ENCODE measurements at regions not wholly inside any gene's neighbourhood (a gene's known extent, or its start where the extent isn't known, plus 50 kb on each side); places are given as distances from the start of the nearest gene placed in this dataset.
"Not testable (repeated sequence)": the region's sequence is repeated elsewhere in the genome, so short reads cannot be mapped to it uniquely, and the experiment has no call there.

DNA sequence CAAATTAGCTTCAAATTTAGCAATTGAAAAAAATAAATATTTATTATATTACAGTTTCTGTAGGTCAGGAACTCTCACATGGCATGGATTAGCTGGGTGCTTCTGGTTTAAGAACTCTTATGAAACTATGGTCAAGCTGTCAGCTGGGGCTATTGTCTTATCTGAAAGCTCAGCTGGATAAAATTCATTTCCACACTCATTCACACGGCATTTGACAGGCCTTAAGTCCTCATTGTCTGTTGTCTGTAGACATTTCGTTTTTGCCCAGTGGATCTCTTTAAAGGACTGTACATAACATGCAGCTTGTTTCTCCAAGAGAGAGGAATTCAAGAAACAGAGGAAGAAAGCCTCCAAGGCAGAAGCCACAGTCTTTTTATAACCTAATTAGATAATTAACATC is 1556.8 kb upstream of the SLC39A10 start:
- DNase-seq (ENCODE audit: low read depth): no peak

GRCh38 chr2:194096402-194096801 is 1560.6 kb upstream of the SLC39A10 start:
- DNase-seq (ENCODE audit: low read depth): no peak

DNA sequence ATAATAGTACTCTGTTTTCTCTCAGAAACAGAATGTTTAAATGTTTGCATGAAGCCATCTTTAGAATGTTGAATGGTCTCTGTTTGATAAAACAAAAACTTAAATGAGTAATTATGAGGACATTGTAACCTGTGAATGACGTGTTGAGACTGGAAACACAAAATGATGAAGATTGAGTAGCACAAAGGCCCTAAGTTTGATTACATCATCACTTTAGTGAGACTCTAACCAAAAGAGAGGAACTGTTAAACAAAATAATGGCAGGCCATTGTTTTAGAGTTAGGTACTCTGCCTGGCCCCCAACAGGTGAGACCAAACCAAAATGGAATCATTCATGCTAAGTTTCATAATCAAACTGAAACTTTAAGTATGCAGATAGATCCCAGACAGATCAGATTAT is 1561.7 kb upstream of the SLC39A10 start:
- no peak for DNase-seq (ENCODE audit: low read depth)

GRCh38 chr2:194090251-194090905 is 1566.6 kb upstream of the SLC39A10 start:
- DNase-seq (ENCODE audit: low read depth): no peak

- DNase-seq (ENCODE audit: low read depth): no peak
Measured at GRCh38 chr2:194087089-194087958, 1569.7 kb upstream of the SLC39A10 start.

DNA sequence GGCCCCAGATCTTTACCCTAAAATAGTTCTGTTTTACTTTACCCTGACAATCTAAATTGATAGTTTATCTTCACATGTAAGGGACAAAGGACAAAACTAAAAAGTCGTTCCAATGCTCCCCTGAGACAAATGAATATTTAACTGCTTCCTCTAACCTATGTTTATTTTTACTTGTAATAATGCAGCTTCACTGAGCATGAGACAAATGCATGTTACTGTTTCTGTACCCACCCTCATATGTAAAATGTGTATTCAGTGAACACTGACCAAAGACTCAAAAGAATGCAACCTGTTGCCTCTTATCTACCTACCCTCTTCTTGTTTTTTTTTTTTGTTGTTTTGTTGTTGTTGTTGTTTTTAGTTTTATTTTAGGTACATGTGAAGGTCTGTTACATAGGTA is 1570.9 kb upstream of the SLC39A10 start:
- no peak for DNase-seq (ENCODE audit: low read depth)

DNA sequence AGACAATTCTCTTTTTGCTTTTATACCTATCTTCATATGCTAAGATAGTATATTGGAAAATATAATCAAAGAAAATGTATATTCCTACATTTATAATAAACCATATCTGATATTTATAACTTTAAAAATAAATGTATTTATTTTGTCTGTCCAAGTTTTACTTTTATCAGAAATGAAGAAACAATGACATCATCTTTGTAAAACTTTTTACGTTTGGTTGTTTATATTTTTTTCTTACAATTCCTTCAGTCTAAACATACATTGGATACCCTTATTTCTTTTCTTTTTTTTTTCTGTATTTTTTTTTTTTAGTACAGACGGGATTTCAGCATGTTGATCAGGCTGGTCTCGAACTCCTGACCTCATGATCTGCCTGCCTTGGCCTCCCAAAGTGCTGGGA is 1577.0 kb upstream of the SLC39A10 start:
- DNase-seq (ENCODE audit: low read depth): no peak

- no peak for DNase-seq (ENCODE audit: low read depth)
Measured at GRCh38 chr2:194077366-194077765, 1579.7 kb upstream of the SLC39A10 start.

DNA sequence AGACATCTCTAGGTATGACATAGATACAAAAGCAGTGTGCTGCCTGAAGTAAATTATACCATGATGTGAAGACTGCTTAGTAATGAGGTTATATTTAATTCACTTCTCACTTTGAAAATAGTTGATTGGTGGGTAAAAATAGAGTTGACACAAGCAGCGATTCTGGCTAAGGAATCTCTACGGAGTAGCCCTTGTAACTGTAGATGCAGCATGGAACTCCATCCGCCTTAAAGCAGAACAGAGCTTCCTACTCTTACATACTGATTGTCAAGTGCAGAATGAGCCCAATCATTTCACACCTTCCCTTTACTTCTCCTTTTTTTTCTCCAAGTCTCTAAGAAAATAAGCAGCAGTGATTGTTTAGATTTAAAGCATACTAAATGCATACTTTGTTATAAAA is 1594.6 kb upstream of the SLC39A10 start:
- DNase-seq (ENCODE audit: low read depth): no peak

GRCh38 chr2:194060269-194060668 is 1596.8 kb upstream of the SLC39A10 start:
- DNase-seq (ENCODE audit: low read depth): no peak

DNA sequence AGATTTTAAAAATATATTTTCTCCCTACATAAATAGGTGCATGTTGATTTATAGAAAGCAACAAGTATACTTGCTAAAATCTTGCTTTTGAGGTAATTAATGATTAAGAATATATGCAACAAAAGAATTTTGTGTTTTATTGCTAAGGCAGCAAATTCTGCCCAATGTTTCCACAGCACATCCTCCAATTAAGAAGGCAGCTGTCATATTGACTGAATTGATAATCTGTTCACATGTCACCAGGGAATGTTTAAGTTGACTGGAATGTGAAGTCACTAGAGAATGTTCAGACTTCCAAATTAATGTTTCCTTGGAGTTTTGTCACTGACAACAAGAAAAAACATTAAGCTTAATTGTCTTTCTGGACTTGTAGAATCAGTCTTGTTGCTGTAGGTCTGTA is 1602.7 kb upstream of the SLC39A10 start:
- DNase-seq (ENCODE audit: low read depth): no peak

GRCh38 chr2:194044321-194044720 is 1612.7 kb upstream of the SLC39A10 start:
- DNase-seq (ENCODE audit: low read depth): no peak

DNA sequence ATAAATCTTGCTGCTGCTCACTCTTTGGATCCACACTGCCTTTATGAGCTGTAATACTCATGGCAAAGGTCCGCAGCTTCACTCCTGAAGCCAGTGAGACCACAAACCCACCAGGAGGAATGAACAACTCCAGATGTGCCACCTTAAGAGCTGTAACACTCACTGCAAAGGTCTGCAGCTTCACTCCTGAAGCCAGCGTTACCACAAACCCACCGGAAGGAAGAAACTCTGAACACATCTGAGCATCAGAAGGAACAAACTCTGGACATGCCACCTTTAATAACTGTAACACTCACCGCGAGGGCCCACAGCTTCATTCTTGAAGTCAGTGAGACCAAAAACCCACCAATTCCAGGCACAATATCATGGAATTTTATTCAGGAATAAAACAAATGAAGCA is 1635.9 kb upstream of the SLC39A10 start:
- not testable (repeated sequence) for DNase-seq (ENCODE audit: low read depth)

- DNase-seq (ENCODE audit: low read depth): no peak
Measured at GRCh38 chr2:194020155-194020554, 1636.9 kb upstream of the SLC39A10 start.

- no peak for DNase-seq (ENCODE audit: low read depth)
Measured at GRCh38 chr2:194015751-194016150, 1641.3 kb upstream of the SLC39A10 start.

DNA sequence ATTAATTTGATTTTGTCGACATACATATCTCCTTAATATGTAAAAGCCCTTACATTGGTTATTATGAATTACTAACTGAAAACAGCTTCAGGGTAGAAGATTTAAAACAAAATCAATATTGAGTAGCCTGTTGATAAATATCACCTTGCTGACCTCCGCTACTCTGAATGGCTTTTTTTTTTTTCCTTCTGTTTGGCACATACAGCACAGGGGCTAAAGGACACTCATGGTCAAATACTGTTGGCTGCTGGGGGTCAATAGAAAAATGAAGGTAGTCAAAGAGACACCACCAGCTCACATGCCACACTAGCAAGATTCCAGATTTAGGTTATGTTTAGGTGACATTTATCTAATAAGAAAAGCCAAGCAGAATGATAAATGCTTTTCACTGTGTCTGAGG is 1642.4 kb upstream of the SLC39A10 start:
- DNase-seq (ENCODE audit: low read depth): no peak

DNA sequence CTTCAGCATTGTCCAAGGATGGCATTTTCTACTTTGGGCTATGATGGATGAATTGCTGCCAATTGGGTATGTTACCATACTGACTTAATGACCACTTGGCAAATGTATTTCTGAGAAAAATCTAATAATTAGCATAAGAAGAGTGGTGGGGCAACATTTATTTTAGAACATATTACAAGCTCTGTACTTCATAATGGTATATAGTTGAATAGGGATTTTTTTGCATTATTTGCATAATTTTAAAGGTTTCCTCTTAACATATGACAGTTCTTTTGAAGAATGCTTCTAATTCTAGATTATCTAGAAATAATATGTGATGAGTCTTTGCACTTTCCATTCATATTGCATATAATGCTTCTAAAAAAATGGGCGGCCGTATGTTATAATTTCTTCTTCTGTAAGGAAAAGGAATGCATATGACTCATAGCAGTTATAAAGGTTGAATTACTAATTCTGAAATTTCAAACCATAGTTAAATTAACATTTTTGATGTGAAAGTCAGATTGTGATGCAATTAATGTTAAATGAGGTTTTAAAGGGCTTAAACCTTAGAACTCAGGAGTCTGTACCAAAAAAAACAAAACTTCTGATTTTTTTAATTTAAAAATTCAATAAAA is 1652.3 kb upstream of the SLC39A10 start:
- DNase-seq (ENCODE audit: low read depth): no peak

DNA sequence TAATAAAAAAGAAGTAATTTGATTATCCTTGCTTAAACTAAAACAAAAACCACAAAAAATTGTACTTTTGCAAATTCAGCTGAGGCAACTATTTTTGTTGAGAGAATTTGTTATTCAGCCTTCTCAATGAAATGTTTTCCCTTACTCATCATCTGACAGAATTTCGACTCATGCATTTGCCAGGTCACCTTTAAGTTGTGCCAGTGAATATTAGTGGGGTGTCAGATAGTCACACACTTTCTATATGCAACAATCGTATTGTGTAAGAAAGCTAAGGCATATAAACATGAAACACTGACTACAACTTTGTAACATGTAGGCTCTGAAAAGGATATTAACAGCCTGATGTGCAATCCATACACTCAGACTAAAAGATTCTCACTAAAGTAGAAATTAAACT is 1653.1 kb upstream of the SLC39A10 start:
- no peak for DNase-seq (ENCODE audit: low read depth)

DNA sequence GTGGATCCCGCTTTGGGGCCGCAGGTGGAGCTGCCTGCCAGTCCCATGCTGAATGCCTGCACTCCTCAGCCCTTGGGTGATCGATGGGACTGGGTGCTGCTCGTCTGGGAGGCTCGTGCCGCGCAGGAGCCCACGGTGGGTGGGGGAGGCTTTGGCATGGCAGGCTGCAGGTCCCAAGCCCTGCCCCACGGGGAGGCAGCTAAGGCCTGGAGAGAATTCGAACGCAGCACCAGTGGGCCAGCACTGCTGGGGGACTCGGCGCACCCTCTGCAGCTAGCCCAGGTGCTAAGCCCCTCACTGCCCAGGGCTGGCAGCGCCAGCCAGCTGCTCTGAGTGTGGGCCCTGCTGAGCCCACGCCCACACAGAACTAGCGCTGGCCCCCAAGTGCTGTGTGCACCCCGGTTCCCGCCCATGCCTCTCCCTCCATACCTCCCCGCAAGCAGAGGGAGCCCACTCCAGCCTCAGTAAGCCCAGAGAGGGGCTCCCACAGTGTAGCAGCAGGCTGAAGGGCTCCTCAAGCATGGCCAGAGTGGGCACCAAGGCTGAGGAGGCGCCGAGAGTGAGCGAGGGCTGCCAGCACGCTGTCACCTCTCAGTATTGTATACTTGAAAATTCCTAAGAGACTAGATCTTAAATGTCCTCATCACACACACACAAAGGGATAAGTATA is 1654.2 kb upstream of the SLC39A10 start:
- no peak for DNase-seq (ENCODE audit: low read depth)

DNA sequence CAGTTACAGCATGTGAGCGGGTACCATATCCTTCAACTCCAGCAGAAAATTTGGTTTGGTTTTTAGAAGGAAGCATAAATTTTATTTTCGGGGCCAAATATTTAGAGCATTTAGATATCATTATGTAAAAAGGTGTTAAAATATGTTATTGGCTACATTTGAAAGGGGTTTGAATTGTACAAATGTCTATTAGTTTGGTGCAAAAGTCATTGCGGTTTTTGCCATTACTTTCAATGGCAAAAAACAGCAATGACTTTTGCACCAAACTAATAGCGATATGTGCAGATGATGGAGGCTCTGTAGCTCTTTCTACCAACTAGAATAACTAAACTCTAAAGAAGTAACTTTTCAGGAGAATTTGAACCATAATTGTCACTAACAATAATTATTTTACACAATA is 1666.2 kb upstream of the SLC39A10 start:
- DNase-seq (ENCODE audit: low read depth): no peak

DNA sequence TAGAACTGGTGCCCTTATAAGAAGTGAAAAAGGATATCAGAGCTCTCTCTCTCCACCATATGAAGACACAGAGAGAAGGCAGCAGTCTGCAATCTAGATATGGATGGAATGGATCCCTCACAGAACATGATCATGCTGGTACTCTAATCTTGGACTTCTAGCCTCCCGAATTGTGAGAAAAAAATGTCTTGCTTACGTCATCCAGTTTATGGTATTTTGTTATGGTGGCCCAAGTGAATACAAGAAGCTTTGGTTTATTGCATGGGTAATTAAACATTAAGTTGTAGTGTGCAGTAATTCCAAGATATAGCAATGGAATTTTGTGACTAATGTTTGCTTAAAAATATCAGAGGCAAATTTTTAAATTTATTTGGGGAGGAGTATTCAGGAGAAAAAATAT is 1667.4 kb upstream of the SLC39A10 start:
- DNase-seq (ENCODE audit: low read depth): no peak

DNA sequence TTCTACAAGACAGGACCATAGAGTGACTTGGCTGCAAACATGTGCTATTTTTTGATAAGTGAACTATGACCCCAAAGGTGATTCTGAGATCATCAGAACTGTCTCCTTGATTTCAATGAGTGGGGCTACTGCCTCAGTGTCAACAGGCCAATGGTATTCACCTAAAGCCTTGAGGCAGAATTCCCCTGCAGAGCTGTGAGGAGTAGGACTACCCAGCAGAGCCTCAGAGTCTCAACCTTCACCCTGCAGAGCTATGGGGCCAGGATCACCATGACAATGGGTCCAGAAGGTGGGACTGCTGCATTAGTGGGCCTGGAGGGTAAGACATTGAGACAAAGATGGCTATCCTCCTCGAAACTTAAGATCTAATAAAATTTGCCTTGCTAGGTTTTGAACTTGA is 1668.2 kb upstream of the SLC39A10 start:
- no peak for DNase-seq (ENCODE audit: low read depth)

GRCh38 chr2:193985272-193985671 is 1671.8 kb upstream of the SLC39A10 start:
- DNase-seq (ENCODE audit: low read depth): no peak

Measured in CMK (cell line).